Ishikawa (cell line): ENCODE measurements at regions not wholly inside any gene's neighbourhood (a gene's known extent, or its start where the extent isn't known, plus 50 kb on each side); places are given as distances from the start of the nearest gene placed in this dataset.

Experiments
- CEBPB ChIP-seq: IDR thresholded peaks from 2 replicates; pipeline ENCODE4 v1.6.1; 2012
- CREB1 ChIP-seq: IDR thresholded peaks from 2 replicates; pipeline ENCODE4 v1.6.1; 2012; ENCODE audit warnings: low read depth
- EGR1 ChIP-seq: IDR thresholded peaks from 2 replicates; pipeline ENCODE4 v1.6.1; 2012
- EP300 ChIP-seq: IDR thresholded peaks from 2 replicates; pipeline ENCODE4 v1.6.1; 2012; ENCODE audit warnings: borderline replicate concordance
- FOXM1 ChIP-seq: IDR thresholded peaks from 2 replicates; pipeline ENCODE4 v1.6.1; 2012; ENCODE audit warnings: low read depth, borderline replicate concordance
- MAX ChIP-seq: IDR thresholded peaks from 2 replicates; pipeline ENCODE4 v1.6.1; 2012
- NFIC ChIP-seq: IDR thresholded peaks from 2 replicates; pipeline ENCODE4 v1.6.1; 2012
- RAD21 ChIP-seq: IDR thresholded peaks from 2 replicates; pipeline ENCODE4 v1.6.1; 2012; ENCODE audit warnings: low read depth
- REST ChIP-seq: IDR thresholded peaks from 2 replicates; pipeline ENCODE4 v1.6.1; 2012; ENCODE audit warnings: low read depth, mild to moderate bottlenecking
- TAF1 ChIP-seq: IDR thresholded peaks from 2 replicates; pipeline ENCODE4 v1.6.1; 2012; ENCODE audit warnings: low read depth, mild to moderate bottlenecking
- TEAD4 ChIP-seq: IDR thresholded peaks from 2 replicates; pipeline ENCODE4 v1.6.1; 2012
- USF1 ChIP-seq: IDR thresholded peaks from 2 replicates; pipeline ENCODE4 v1.6.1; 2012
- YY1 ChIP-seq: IDR thresholded peaks from 2 replicates; pipeline ENCODE4 v1.6.1; 2012; ENCODE audit warnings: low read depth
- ZBTB7A ChIP-seq: IDR thresholded peaks from 2 replicates; pipeline ENCODE4 v1.6.1; 2012; ENCODE audit warnings: low read depth

- TF ChIP-seq TAF1 (no peak), NFIC (no peak), RAD21 (no peak), EP300 (no peak), YY1 (no peak), ZBTB7A (no peak), FOXM1 (no peak), REST (no peak), EGR1 (no peak), CEBPB (no peak), CREB1 (no peak), USF1 (no peak), TEAD4 (no peak), MAX (no peak)
Observed at GRCh38 chr9:108666240-108666784, 189.5 kb downstream of the ACTL7B start.
